Right ventricle myocardium inferior (tissue), 1 donor: ENCODE measurements at regions not wholly inside any gene's neighbourhood (a gene's known extent, or its start where the extent isn't known, plus 50 kb on each side); places are given as distances from the start of the nearest gene placed in this dataset.

Experiments
- ATAC-seq: fragments of 200-7000 bp; cut with Tn5 transposase; one replicate; pipeline ENCODE4 v1.9.1; 2020; ENCODE audit warnings: mild to moderate bottlenecking, moderate library complexity
- DNase-seq: peaks from one replicate; pipeline ENCODE4 v3.0.0; 2021; ENCODE audit errors: missing footprints
- intact Hi-C: fragments of 100-400 bp; cut with DNase I; formaldehyde crosslinking; loops from one replicate; pipeline ENCODE4 v1.11.0; 2022
- donor health status: DM: no; HTN: yes; CAD: no; lungs with severe emphysema.

DNA sequence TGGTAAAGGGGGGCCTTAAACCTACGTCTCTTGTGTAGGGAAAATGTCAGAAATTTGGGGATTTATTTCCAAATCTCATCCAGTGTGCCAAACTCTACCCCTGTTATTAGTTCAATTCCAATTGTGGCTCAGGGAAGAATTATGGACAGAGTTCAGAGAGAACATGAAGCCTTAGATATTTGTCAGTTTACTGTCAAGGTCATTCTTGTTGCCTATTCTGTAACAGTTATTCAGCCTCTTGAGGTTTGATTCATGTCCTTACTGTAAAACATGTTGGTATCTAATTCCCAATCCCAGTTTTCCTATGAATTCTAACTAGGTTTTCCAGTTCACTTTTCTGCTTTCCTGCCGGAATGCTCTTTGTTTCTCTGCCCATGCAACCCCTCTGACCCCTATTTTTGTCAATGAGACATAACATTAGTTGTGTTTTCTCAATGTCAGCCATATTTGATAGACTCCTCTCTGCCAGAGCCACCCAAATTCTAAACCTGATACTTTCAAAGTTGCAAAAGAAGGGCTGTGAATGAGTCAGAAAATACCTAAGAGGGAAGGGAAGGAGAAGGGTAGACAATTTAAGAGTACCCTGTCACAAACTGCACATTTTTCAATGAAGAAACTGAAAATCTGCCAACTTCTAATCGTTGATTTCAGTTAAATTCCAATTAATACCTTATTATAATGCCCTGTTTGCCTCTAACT, 52.4 kb downstream of the ATOSA start:
- intact Hi-C loops = loop anchor here (5.0 kb wide), 1 partner anchor 50 kb away; the partner anchor contains the start of gene ATOSA
- ATAC-seq (no peak), DNase-seq (no peak)

DNA sequence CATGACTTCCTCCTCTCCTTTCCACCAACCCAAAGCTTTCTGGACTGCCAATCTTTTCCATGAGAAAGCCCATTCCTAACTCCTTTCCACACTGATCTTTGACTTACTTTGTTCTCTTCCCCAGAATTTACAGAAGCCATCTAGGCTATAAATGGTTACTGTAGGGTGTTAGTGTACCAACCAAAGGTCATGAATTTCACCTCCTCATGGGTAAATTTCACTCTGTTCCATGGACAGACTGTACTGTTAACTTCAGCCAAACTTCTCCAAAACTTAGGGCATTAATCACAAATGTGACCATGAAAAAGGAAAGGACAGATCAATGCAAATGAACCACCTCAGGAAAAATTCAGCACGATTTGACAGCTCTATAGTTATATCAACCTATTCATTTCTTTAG, 54.9 kb downstream of the ATOSA start:
- intact Hi-C loops = no loop called here
- DNase-seq (no peak), ATAC-seq (no peak)

DNA sequence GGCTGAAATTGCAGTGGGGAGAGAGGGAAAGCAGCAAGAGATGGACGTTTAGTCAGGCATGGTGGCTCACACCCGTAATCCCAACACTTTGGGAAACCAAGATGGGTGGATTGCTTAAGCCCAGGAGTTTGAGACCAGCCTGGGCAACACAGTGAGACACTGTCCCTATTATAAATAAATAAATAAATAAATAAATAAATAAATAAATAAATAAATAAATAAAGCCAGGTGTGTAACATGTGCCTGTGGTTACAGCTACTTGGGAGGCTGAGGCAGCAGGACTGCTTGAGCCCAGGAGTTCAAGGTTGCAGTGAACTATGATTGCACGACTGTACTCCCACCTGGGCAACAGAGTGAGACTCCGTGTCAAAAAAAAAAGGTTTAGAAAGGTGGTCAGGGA, 54.0 kb upstream of the ARPP19 start:
- DNase-seq (no peak), ATAC-seq (no peak)
- intact Hi-C loops = no loop called here

DNA sequence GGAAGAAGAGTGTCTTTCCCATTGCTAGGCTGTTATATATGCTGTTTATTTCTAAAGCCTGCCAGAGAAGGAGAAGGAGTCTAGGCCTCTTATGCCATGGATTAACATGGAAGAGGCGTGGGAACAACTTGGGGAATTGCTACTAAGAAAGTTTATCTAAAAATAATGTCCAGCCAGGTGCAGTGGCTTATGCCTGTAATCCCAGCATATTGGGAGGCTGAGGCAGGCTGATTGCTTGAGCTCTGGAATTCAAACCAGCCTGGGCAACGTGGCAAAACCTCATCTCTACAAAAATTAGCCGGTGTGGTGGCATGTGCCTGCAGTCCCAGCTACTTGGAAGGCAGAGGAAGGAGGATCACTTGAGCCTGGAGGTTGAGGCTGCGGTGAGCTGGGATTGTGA, 51.7 kb upstream of the ARPP19 start:
- no peak for DNase-seq
- intact Hi-C loops = no loop called here
- no peak for ATAC-seq
